Fibroblast of pulmonary artery (primary cell): ENCODE measurements at regions not wholly inside any gene's neighbourhood (a gene's known extent, or its start where the extent isn't known, plus 50 kb on each side); places are given as distances from the start of the nearest gene placed in this dataset.
"Not testable (repeated sequence)": the region's sequence is repeated elsewhere in the genome, so short reads cannot be mapped to it uniquely, and the experiment has no call there.

Source experiments
- DNase-seq: peaks from one replicate; pipeline ENCODE4 v3.0.0-alpha.2; 2010; ENCODE audit warnings: low read depth
- H3K4me3 ChIP-seq: replicated peaks from 2 replicates; pipeline ENCODE4 v1.5.1; 2011; ENCODE audit warnings: low read depth, mild to moderate bottlenecking, control low read depth, low read length, moderate library complexity
- CTCF ChIP-seq: IDR thresholded peaks from 2 replicates; pipeline ENCODE4 v1.5.1; 2011; ENCODE audit warnings: mild to moderate bottlenecking, control low read depth, low read length, inconsistent platforms; ENCODE audit errors: missing control alignments

- H3K4me3 ChIP-seq = no peak overlapping the region
- TF ChIP-seq CTCF = no peak
- no peak for DNase-seq
These were observed 523.1 kb downstream of the CHSY3 start for GRCh38 chr5:130427222-130427955.

- no peak overlapping the region for H3K4me3 ChIP-seq
- no peak for TF ChIP-seq CTCF
- peak; percentile 8 for DNase-seq
These were observed 521.2 kb downstream of the CHSY3 start for GRCh38 chr5:130425424-130425823.

- no peak for DNase-seq
- H3K4me3 ChIP-seq = no peak overlapping the region
- TF ChIP-seq CTCF = no peak
These were observed 520.1 kb downstream of the CHSY3 start for GRCh38 chr5:130424341-130424740.

- no peak for DNase-seq
- H3K4me3 ChIP-seq = no peak overlapping the region
- TF ChIP-seq CTCF = no peak
These were observed 498.6 kb downstream of the CHSY3 start for GRCh38 chr5:130402906-130403305.

GRCh38 chr5:130400091-130400490 is 495.8 kb downstream of the CHSY3 start:
- H3K4me3 ChIP-seq = no peak overlapping the region
- no peak for TF ChIP-seq CTCF
- DNase-seq = peak; percentile 83

- H3K4me3 ChIP-seq = no peak overlapping the region
- DNase-seq = no peak
- TF ChIP-seq CTCF = no peak
These were observed 494.6 kb downstream of the CHSY3 start for GRCh38 chr5:130398825-130399224.

- H3K4me3 ChIP-seq, DNase-seq: not testable (repeated sequence)
These were observed 493.5 kb downstream of the CHSY3 start for GRCh38 chr5:130397727-130398126.
